ENCODE measurements at regions not wholly inside any gene's neighbourhood (a gene's known extent, or its start where the extent isn't known, plus 50 kb on each side); places are given as distances from the start of the nearest gene placed in this dataset.

DNA sequence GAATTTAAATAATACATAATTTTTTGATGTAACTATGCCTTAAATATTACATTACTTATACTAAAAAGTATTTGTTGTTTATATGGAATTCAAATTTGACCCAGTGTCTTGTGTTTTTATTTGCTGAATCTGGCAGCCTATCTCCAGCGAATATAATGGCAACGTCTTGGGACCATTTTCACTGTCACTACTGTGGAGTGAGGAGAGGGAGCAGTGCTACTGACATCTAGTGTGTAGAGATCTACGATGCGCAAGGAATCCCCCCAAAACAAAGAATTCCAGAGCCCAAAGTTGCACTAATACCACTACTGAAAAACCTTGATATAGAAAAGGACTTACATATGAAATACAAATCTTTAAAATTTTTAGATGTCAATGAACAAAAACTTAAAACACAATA, 314.4 kb downstream of the DRD1 start:
- DNase-seq (ENCODE audit: low spot score in 2 of 2) = no peak
- no peak for TF ChIP-seq POLR2A (IDR thresholded peaks at IDR 0.05)
- TF ChIP-seq, protein P1, sequence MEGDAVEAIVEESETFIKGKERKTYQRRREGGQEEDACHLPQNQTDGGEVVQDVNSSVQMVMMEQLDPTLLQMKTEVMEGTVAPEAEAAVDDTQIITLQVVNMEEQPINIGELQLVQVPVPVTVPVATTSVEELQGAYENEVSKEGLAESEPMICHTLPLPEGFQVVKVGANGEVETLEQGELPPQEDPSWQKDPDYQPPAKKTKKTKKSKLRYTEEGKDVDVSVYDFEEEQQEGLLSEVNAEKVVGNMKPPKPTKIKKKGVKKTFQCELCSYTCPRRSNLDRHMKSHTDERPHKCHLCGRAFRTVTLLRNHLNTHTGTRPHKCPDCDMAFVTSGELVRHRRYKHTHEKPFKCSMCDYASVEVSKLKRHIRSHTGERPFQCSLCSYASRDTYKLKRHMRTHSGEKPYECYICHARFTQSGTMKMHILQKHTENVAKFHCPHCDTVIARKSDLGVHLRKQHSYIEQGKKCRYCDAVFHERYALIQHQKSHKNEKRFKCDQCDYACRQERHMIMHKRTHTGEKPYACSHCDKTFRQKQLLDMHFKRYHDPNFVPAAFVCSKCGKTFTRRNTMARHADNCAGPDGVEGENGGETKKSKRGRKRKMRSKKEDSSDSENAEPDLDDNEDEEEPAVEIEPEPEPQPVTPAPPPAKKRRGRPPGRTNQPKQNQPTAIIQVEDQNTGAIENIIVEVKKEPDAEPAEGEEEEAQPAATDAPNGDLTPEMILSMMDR (IDR thresholded peaks at IDR 0.05) = no peak
- WGBS, 2 donors = 80 to 87% methylated on average over 4 of the region's 4 CpGs
- intact Hi-C loops (cut with DNase I; ENCODE audit: low total_unique reads) = no loop called here
- H3K4me3 ChIP-seq (ENCODE audit: low read depth, poor library complexity, severe bottlenecking) = no peak overlapping the region

DNA sequence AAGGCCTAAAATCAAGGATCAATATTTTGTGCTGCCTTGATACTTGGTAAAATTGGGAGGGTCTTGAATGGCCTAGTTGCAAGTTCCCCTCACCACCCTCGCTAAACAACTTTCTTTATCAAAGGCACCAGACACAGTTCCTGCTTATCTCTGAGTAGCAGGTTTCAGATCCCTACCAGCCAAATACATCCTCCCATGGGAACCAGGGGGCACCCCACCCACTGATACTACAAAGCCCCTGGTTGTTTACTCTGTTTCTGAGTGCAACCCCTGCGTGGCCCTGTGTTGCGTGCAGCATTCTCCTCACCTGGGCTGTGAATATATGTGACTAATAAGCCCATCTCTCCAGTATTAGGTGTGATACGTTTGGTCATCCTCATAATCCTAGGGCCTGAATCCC, 314.9 kb downstream of the DRD1 start:
- TF ChIP-seq, protein P1 (IDR thresholded peaks at IDR 0.05) = no peak
- TF ChIP-seq POLR2A (IDR thresholded peaks at IDR 0.05) = no peak
- DNase-seq (ENCODE audit: low spot score in 2 of 2) = no peak
- WGBS, 2 donors = 80 to 81% methylated on average over 4 of the region's 4 CpGs
- intact Hi-C loops (cut with DNase I; ENCODE audit: low total_unique reads) = no loop called here
- no peak overlapping the region for H3K4me3 ChIP-seq (ENCODE audit: low read depth, poor library complexity, severe bottlenecking)

DNA sequence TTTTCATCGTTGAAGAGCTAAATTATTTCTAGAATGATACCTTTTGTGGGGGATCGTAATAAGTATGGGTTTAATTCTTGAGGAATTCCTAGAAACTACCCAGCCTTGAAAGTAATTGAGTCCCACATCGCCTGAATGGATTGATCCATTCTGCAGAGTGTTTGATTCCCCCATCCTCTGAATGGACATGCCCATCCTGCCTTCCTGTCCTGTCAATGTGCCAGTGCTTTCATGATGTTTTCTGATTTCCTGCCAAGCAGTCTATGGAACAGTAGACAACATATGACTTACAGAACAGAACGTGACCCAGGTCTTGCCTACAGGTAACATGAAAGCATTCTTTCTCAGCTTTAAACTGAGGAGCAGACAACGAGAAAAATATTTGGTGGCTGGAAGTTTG, 319.2 kb downstream of the DRD1 start:
- intact Hi-C loops (cut with DNase I; ENCODE audit: low total_unique reads) = no loop called here
- no peak overlapping the region for H3K4me3 ChIP-seq (ENCODE audit: low read depth, poor library complexity, severe bottlenecking)
- DNase-seq (ENCODE audit: low spot score in 2 of 2) = no peak
- TF ChIP-seq, protein P1 (IDR thresholded peaks at IDR 0.05) = no peak
- no peak for TF ChIP-seq POLR2A (IDR thresholded peaks at IDR 0.05)
- WGBS, 2 donors = 38 to 44% methylated on average over 5 of the region's 5 CpGs

DNA sequence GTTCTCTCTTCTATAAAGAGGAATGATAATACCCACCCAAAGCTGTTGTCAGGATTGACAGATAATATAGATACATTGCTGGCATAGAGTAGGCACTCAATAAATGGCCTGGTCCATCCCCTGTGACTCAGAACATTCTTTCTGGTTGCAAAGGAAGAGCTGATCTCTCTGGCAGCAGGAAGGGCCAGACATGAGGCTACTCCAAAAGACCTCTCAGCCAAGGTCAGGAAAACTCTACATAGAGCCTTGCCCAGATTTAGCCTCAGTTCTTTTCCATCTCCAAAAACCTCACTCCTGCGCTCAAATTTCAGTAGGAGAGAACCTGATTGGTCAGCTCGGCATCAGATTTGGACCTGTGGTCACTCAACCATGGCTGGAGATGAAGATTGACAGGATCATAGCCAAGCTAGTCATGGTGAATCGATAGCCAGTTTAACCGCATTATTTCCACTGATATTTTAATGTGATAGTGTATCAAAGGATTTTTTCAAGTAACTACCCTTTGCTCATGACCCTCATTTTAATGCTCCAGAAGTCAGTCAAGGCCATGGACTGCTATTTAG, 319.6 kb downstream of the DRD1 start:
- DNase-seq (ENCODE audit: low spot score in 2 of 2) = no peak
- H3K4me3 ChIP-seq (ENCODE audit: low read depth, poor library complexity, severe bottlenecking) = no peak overlapping the region
- intact Hi-C loops (cut with DNase I; ENCODE audit: low total_unique reads) = no loop called here
- 76 to 89% methylated on average over 4 of the region's 4 CpGs for WGBS, 2 donors
- TF ChIP-seq, protein P1 (IDR thresholded peaks at IDR 0.05) = no peak
- TF ChIP-seq POLR2A (IDR thresholded peaks at IDR 0.05) = no peak

DNA sequence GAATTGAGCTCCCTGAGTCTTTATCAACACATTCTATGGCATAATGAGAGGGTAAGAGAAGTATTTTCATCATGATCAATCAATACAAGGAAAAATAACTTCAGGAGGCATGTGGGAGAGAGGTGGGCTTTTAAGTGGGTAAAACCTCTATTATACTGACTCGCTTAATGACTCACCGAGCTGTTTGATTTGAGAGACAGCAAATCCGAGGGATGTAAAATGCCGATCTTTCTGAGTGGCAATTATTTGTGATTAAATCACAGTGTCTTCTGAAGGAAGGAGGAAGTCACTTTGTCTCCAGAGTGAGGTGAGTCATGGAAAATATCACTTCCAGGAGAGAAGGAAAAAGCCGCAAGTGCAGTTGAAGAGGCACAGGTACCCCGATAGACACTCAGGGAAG, 320.4 kb downstream of the DRD1 start:
- intact Hi-C loops (cut with DNase I; ENCODE audit: low total_unique reads) = no loop called here
- 80 to 87% methylated on average over 6 of the region's 6 CpGs for WGBS, 2 donors
- no peak for DNase-seq (ENCODE audit: low spot score in 2 of 2)
- TF ChIP-seq, protein P1 (IDR thresholded peaks at IDR 0.05) = no peak
- TF ChIP-seq POLR2A (IDR thresholded peaks at IDR 0.05) = no peak
- no peak overlapping the region for H3K4me3 ChIP-seq (ENCODE audit: low read depth, poor library complexity, severe bottlenecking)

DNA sequence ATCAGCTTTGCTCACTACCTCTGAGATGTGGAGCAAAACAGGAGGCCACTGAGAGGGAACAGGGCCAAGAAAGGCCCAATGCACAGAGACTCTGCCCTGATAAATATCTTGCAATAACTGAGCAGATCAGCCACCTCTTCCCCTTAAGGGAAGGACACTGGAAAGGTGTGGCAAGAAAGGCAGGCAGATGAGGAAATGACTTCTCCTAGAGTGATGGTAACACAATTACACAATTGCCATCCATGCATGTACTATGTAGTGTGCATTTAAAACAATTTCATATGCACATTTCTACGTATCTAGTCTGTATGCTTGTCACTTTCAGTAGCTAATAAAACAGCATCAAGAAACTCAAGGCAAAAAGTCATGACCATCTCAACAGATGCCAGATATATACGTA, 322.5 kb downstream of the DRD1 start:
- TF ChIP-seq, protein P1 (IDR thresholded peaks at IDR 0.05) = no peak
- TF ChIP-seq POLR2A (IDR thresholded peaks at IDR 0.05) = no peak
- WGBS, 2 donors = 80 to 86% methylated on average over 2 of the region's 2 CpGs
- H3K4me3 ChIP-seq (ENCODE audit: low read depth, poor library complexity, severe bottlenecking) = no peak overlapping the region
- no peak for DNase-seq (ENCODE audit: low spot score in 2 of 2)
- intact Hi-C loops (cut with DNase I; ENCODE audit: low total_unique reads) = no loop called here

Data from lower leg skin (tissue), 4 donors.